ENCODE measurements at regions not wholly inside any gene's neighbourhood (a gene's known extent, or its start where the extent isn't known, plus 50 kb on each side); places are given as distances from the start of the nearest gene placed in this dataset.

GRCh38 chr9:99466104-99466503 is 244.0 kb downstream of the SEC61B start:
- Histone ChIP-seq H3K27me3 (ENCODE audit: insufficient read depth) (no peaks in the 10 kb centered on the region), H3K36me3 (replicated peaks in 1 of 2; ENCODE audit: control insufficient read depth in 1 of 2, insufficient read depth in 2 of 2, low read length in 1 of 2) (no peaks in the 10 kb centered on the region), H3K27ac (ENCODE audit: low read depth in 2 of 2, low read length in 1 of 2) (peak overlapping the region in 1 of 2 experiments; percentile 100; a peak in 3 of 4 replicates), H4K20me1 (ENCODE audit: insufficient read depth) (no peaks in the 10 kb centered on the region), H3K9me3 (no peaks in the 10 kb centered on the region), H3K4me3 (ENCODE audit: low read depth in 2 of 2, low read length in 1 of 2) (no peak overlapping the region), H2AFZ (ENCODE audit: low read depth) (no peak overlapping the region; the same call in 1 of the 2 replicates), H3F3A (replicated peaks; ENCODE audit: insufficient read depth) (no peaks in the 10 kb centered on the region), H3K4me2 (no peak overlapping the region), H3K9me2 (no peaks in the 10 kb centered on the region), H3K9ac (no peak overlapping the region), H3K79me2 (ENCODE audit: insufficient read depth) (no peaks in the 10 kb centered on the region), H3K4me1 (ENCODE audit: control insufficient read depth in 1 of 2, insufficient read depth in 2 of 2, low read depth in 1 of 2, low read length in 1 of 2) (peaks cover 13 to 45% of the 10 kb centered on the region in 2 experiments; a peak in 3 of 4 replicates)
- TF ChIP-seq RCOR1 (IDR thresholded peaks at IDR 0.05; ENCODE audit: low read length), result peak; percentile 84
- TF ChIP-seq TEAD4 (IDR thresholded peaks at IDR 0.05; ENCODE audit: borderline replicate concordance, insufficient read depth), result 0 out of 2 replicates have a peak, but pooled peaks have one; percentile 37
- no peak for TF ChIP-seq USF2 (IDR thresholded peaks at IDR 0.05; ENCODE audit: borderline replicate concordance, low read depth, low read length)
- TF ChIP-seq NRF1 (IDR thresholded peaks at IDR 0.05; ENCODE audit: low read depth, low read length), result no peak
- TF ChIP-seq CHD2 (IDR thresholded peaks at IDR 0.05; ENCODE audit: low read length, partially characterized antibody), result peak; percentile 50
- no peak for TF ChIP-seq FOSL2 (IDR thresholded peaks at IDR 0.05; ENCODE audit: borderline replicate concordance, low read depth)
- TF ChIP-seq FOXJ3 (CRISPR knock-in tag; IDR thresholded peaks at IDR 0.05), result peak; percentile 82
- no peak for TF ChIP-seq RFX5 (IDR thresholded peaks at IDR 0.05; ENCODE audit: low read length)
- 0 out of 2 replicates have a peak, but pooled peaks have one; percentile 11 for TF ChIP-seq MXI1 (IDR thresholded peaks at IDR 0.05; ENCODE audit: low read depth, low read length)
- peak; percentile 40; the same call in 1 of the 2 replicates for TF ChIP-seq TCF12 (IDR thresholded peaks at IDR 0.05)
- peak; percentile 97 for TF ChIP-seq GATA2 (CRISPR knock-in tag; IDR thresholded peaks at IDR 0.05)
- no peak for TF ChIP-seq YY1 (IDR thresholded peaks at IDR 0.05; ENCODE audit: low read depth)
- TF ChIP-seq, protein P1, sequence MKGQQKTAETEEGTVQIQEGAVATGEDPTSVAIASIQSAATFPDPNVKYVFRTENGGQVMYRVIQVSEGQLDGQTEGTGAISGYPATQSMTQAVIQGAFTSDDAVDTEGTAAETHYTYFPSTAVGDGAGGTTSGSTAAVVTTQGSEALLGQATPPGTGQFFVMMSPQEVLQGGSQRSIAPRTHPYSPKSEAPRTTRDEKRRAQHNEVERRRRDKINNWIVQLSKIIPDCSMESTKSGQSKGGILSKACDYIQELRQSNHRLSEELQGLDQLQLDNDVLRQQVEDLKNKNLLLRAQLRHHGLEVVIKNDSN (IDR thresholded peaks at IDR 0.05; ENCODE audit: borderline replicate concordance, low read depth), result no peak
- TF ChIP-seq TAF1 (IDR thresholded peaks at IDR 0.05; ENCODE audit: borderline replicate concordance, low read depth, low read length), result no peak
- no peak for TF ChIP-seq NFIC (IDR thresholded peaks at IDR 0.05; ENCODE audit: borderline replicate concordance)
- TF ChIP-seq MAX (IDR thresholded peaks at IDR 0.05; ENCODE audit: low read depth), result no peak
- TF ChIP-seq JUND (IDR thresholded peaks at IDR 0.05), result peak; percentile 20; the same call in 1 of the 2 replicates
- peak; percentile 18 to 99; a peak in 2 of 4 replicates for TF ChIP-seq EP300 (IDR thresholded peaks at IDR 0.05; ENCODE audit: borderline replicate concordance in 1 of 2, low read depth in 1 of 2, low read length in 1 of 2)
- 72% methylated on average over 1 of the region's 1 CpG for WGBS (ENCODE audit: low lambda C conversion rate)
- ChIA-PET CTCF (interaction anchor here (0.6 to 2.6 kb wide), 7 partner anchors 12 to 167 kb away, joined by 3 to 15 read pairs (median 6); no protein-coding TSS in a partner anchor), POLR2A (interaction anchor here (1.3 to 3.3 kb wide), 5 partner anchors 13 to 355 kb away, joined by 3 to 14 read pairs (median 5); partner anchors contain the start of gene NR4A3)
- peak; percentile 49 for DNase-seq
